Omental fat pad (tissue), 3 donors: ENCODE measurements at regions not wholly inside any gene's neighbourhood (a gene's known extent, or its start where the extent isn't known, plus 50 kb on each side); places are given as distances from the start of the nearest gene placed in this dataset.

ENCODE experiments used
- ATAC-seq: fragments of 150-250 bp; one replicate; pipeline ENCODE4 v1.9.1; 2016; ENCODE audit warnings: mild to moderate bottlenecking, moderate library complexity; ENCODE audit not compliant: low FRiP score
- DNase-seq: peaks from one replicate; pipeline ENCODE4 v3.0.0-alpha.2; 2019; ENCODE audit warnings: low spot score
- TF ChIP-seq, protein P1 (sequence below), 3 donors: fragments of 450-650 bp; IDR thresholded peaks; one replicate each; pipeline ENCODE4 v1.5.1; 2016 to 2017; ENCODE audit warnings: antibody characterized with exemption in 3 of 3, mild to moderate bottlenecking in 3 of 3, moderate library complexity in 2 of 3

DNA sequence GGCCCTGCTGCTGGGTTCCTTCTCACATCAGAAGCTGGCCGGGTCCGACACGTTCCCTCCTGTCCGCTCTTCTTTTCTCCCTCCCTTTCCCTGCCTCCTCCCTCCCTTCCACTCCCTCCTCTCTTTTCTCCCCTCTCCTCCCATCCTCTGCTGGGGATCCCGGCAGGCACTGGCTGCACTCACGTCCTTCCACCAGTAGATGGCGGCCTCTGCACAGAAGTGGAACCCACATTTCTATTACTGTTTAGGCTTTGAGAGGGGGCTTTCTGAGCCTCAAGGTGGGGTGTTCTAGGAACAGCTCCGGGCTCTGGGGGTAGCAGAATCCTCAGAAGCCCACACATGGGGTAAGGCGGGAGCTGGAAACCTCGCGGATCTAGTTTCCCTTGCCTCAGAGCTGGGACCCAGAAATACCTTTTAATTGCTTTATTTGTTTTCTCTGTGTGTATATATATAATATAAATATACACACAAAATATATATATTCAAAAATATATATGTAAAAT lies 294.2 kb downstream of the ZNF536 start:
- ATAC-seq (no peak), DNase-seq (no peak)

DNA sequence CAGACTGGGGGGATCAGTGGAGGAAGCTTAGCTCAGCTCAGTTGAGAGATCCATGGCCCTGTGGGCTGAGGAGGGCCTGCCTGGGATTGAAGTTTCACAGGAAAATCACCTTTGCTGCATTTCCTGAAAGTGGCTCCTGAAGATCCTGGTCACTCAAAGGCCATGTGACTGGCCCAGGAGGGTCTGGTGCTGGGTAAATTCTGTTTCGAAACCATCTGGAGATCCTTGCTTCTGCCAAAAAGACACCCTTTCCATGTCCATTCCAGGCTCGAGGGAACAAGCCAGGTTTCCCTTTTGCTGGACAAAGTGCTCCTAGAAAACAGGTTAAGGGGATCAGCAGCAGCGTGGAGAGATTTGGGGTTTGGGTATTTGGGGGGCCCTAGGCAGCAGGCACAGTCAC lies 293.3 kb downstream of the ZNF536 start:
- no peak for ATAC-seq
- DNase-seq: no peak

More for the DNA sequence above, 294.2 kb downstream of the ZNF536 start:
- TF ChIP-seq, protein P1, sequence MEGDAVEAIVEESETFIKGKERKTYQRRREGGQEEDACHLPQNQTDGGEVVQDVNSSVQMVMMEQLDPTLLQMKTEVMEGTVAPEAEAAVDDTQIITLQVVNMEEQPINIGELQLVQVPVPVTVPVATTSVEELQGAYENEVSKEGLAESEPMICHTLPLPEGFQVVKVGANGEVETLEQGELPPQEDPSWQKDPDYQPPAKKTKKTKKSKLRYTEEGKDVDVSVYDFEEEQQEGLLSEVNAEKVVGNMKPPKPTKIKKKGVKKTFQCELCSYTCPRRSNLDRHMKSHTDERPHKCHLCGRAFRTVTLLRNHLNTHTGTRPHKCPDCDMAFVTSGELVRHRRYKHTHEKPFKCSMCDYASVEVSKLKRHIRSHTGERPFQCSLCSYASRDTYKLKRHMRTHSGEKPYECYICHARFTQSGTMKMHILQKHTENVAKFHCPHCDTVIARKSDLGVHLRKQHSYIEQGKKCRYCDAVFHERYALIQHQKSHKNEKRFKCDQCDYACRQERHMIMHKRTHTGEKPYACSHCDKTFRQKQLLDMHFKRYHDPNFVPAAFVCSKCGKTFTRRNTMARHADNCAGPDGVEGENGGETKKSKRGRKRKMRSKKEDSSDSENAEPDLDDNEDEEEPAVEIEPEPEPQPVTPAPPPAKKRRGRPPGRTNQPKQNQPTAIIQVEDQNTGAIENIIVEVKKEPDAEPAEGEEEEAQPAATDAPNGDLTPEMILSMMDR (IDR thresholded peaks at IDR 0.05): peak in 1 of 3 donors; percentile 7

DNA sequence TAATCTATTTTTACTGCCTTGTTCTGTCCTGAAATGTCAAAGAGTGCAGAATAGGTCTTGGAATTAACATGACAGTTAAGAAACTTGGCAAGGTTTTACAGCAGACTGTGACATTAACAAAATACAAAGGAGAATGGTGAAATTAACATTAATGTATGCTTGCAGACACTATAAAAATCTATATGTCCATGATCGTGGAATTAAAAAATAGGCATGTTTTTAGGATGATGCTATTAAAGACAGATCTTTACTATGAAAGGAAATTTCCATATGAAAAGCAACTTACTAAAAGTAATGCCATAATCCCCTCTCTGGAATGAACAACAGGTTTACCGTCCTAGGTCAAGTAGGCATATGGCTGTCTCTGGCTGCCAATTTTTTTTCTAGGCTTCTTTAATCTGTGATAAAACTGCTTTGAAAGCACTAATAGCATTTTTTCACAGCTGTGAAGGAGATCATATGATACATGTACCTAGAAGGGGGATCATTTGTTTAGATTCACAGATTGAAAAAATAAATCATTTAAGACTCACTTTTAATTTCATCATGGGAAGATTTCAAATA lies 291.5 kb downstream of the ZNF536 start:
- TF ChIP-seq, protein P1 (IDR thresholded peaks at IDR 0.05): no peak
- DNase-seq (no peak), ATAC-seq (no peak)

More for the DNA sequence above, 293.3 kb downstream of the ZNF536 start:
- TF ChIP-seq, protein P1 (IDR thresholded peaks at IDR 0.05): no peak

DNA sequence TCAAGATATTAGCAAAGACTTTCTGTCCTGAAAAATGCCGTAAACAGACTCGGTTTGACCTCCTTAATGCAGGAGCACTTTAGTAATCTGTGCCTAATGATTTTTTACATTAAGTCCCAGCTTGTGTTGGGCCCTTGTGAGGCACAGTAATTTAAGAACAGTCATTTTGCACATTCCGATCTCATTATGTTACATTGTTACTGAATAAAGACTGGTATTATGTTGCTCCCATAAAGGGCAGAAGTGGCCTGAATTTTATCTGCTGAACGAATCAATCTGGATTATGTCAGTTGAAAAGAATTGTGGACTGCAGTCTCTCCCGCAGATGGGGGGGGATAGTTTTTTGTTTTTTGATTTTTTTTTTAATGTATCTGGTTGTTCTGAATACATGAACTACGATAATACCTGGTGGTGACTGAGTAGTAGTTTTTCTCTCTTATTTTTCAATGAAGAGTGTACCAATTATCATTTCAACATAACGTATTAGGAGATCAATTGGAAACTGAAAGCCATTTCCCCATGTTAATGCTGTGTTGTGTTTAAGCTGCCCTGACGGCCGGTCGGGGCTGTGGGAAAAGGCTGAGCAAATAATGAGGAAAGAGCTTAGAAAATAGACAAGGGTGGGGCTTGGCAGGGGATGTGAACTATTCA lies 290.2 kb downstream of the ZNF536 start:
- no peak for DNase-seq
- TF ChIP-seq, protein P1 (IDR thresholded peaks at IDR 0.05): no peak
- ATAC-seq: no peak

DNA sequence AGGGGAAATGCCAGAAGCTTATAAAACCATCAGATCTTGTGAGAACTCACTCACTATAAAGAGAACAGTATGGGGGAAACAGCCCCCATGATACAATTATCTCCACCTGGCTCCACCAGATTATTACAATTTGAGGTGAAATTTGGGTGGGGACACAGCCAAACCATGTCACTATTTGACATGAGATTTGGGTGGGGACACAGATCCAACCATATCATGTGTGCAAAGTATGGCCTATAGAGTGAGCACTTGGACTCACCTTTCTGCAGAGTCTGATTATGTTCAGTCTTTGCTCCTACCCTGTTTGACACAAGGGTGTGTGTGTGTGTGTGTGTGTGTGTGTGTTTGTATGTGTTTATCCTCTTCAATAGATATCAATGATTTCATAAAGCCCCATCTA lies 287.5 kb downstream of the ZNF536 start:
- no peak for ATAC-seq
- no peak for DNase-seq
- TF ChIP-seq, protein P1 (IDR thresholded peaks at IDR 0.05): no peak

DNA sequence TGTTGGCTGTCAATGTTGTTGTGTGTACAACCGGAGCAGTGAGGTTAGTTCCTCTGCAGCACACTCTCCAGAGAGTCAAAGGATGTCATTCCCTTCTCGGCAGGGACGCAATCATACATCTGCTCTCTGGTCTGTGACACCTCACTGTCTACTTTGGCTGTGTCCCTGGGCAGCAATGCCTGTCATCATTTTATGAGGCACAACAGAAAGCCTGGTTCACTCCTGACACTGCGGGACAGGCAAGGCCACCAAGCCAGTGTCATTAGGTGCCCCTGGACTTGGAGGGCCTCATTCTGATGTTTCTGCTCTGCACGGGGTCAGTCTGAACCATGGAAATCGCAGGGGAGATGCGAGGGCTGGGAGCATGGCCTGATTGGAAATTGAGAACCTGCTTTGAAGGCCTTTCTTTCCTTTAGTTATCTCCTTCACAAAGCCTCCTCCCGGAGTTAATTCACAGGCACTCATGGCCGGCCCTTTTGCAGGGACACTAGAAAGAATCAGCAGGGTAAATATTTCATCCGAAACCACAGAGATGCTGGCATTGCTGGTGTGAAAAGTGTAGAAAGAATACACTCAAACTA lies 284.4 kb downstream of the ZNF536 start:
- DNase-seq (no peak), ATAC-seq (no peak)
- TF ChIP-seq, protein P1 (IDR thresholded peaks at IDR 0.05): no peak
